GM12878 (cell line): ENCODE measurements at regions not wholly inside any gene's neighbourhood (a gene's known extent, or its start where the extent isn't known, plus 50 kb on each side); places are given as distances from the start of the nearest gene placed in this dataset.

Experiments used
- ASH2L ChIP-seq: fragments of 300-600, 200-600 bp; sonication (generic); IDR thresholded peaks from 2 replicates; pipeline ENCODE4 v1.6.1; 2017; ENCODE audit warnings: low read depth, mild to moderate bottlenecking, borderline replicate concordance
- ATF7 ChIP-seq: fragments of 450-650 bp; IDR thresholded peaks from 2 replicates; pipeline ENCODE4 v1.6.1; 2016; ENCODE audit warnings: low read depth, mild to moderate bottlenecking
- BACH1 ChIP-seq: fragments of 450-650 bp; IDR thresholded peaks from 2 replicates; pipeline ENCODE4 v1.6.1; 2017; ENCODE audit warnings: mild to moderate bottlenecking, borderline replicate concordance
- BHLHE40 ChIP-seq, 2 experiments: fragments of 450-650 bp in 1 of 2; IDR thresholded peaks; 2 replicates each; pipeline ENCODE4 v1.6.1; 2011 to 2017; ENCODE audit warnings: low read depth in 2 of 2, borderline replicate concordance in 1 of 2, improper control_type of control experiment in 1 of 2, low read length in 1 of 2, mild to moderate bottlenecking in 1 of 2
- BMI1 ChIP-seq: fragments of 450-650 bp; IDR thresholded peaks from 2 replicates; pipeline ENCODE4 v1.6.1; 2016; ENCODE audit warnings: mild to moderate bottlenecking, moderate library complexity, borderline replicate concordance
- CBFB ChIP-seq: IDR thresholded peaks from 2 replicates; pipeline ENCODE4 v1.6.1; 2016; ENCODE audit warnings: antibody characterized with exemption, low read depth
- CBX5 ChIP-seq: sonication (generic); IDR thresholded peaks from 2 replicates; pipeline ENCODE4 v1.6.1; 2016; ENCODE audit warnings: low read depth, moderate library complexity, mild to moderate bottlenecking, inconsistent platforms
- CREM ChIP-seq: IDR thresholded peaks from 2 replicates; pipeline ENCODE4 v1.6.1; 2014; ENCODE audit warnings: antibody characterized with exemption, low read depth
- ETV6 ChIP-seq, 2 experiments: fragments of 450-650 bp in 1 of 2; IDR thresholded peaks in 1 of 2; conservative IDR thresholded peaks in 1 of 2; 2 replicates each; pipeline ENCODE4 v1.6.1; 2014; ENCODE audit warnings: antibody characterized with exemption in 1 of 2, borderline replicate concordance in 1 of 2, low read depth in 1 of 2, mild to moderate bottlenecking in 1 of 2, moderate library complexity in 1 of 2
- IKZF2 ChIP-seq, 2 experiments: fragments of 450-650 bp; IDR thresholded peaks; 2 replicates each; pipeline ENCODE4 v1.6.1; 2017; ENCODE audit warnings: mild to moderate bottlenecking in 2 of 2, moderate library complexity in 2 of 2
- IRF4 ChIP-seq: IDR thresholded peaks from 2 replicates; pipeline ENCODE4 v1.6.1; 2011; ENCODE audit warnings: low read depth, low read length
- JUND ChIP-seq: IDR thresholded peaks from 2 replicates; pipeline ENCODE4 v1.6.1; 2012; ENCODE audit warnings: low read depth, mild to moderate bottlenecking, low read length, improper control_type of control experiment, moderate library complexity
- MTA2 ChIP-seq: fragments of 450-650 bp; IDR thresholded peaks from 2 replicates; pipeline ENCODE4 v1.6.1; 2016; ENCODE audit warnings: low read depth, mild to moderate bottlenecking, moderate library complexity
- PAX5 ChIP-seq: IDR thresholded peaks from 2 replicates; pipeline ENCODE4 v1.6.1; 2011; ENCODE audit warnings: low read depth, low read length, borderline replicate concordance
- PAX8 ChIP-seq: fragments of 450-650 bp; IDR thresholded peaks from 2 replicates; pipeline ENCODE4 v1.6.1; 2017; ENCODE audit warnings: mild to moderate bottlenecking, moderate library complexity
- POLR2A ChIP-seq: IDR thresholded peaks from 2 replicates; pipeline ENCODE4 v1.6.1; 2011; ENCODE audit warnings: low read depth, mild to moderate bottlenecking, low read length
- RBBP5 ChIP-seq: fragments of 200-600 bp; sonication (generic); conservative IDR thresholded peaks from 2 replicates; pipeline ENCODE4 v1.6.1; 2016
- RUNX3 ChIP-seq: IDR thresholded peaks from 2 replicates; pipeline ENCODE4 v1.6.1; 2012; ENCODE audit warnings: low read length, inconsistent platforms
- SIX5 ChIP-seq: IDR thresholded peaks from 2 replicates; pipeline ENCODE4 v1.6.1; 2011; ENCODE audit warnings: mild to moderate bottlenecking, low read depth, low read length, moderate library complexity; ENCODE audit not compliant: severe bottlenecking
- TCF12 ChIP-seq: IDR thresholded peaks from 2 replicates; pipeline ENCODE4 v1.6.1; 2011; ENCODE audit warnings: low read depth, mild to moderate bottlenecking, low read length
- YY1 ChIP-seq: IDR thresholded peaks from 2 replicates; pipeline ENCODE4 v1.6.1; 2011; ENCODE audit warnings: low read depth, mild to moderate bottlenecking, low read length
- TF ChIP-seq, protein P1 (sequence below): fragments of 450-650 bp; IDR thresholded peaks from 2 replicates; pipeline ENCODE4 v1.6.1; 2017; ENCODE audit warnings: borderline replicate concordance
- TF ChIP-seq, protein P2 (sequence below): fragments of 450-650 bp; formaldehyde crosslinking; IDR thresholded peaks from 2 replicates; pipeline ENCODE4 v1.5.0; 2022; ENCODE audit warnings: mild to moderate bottlenecking, missing genetic modification characterization
- TF ChIP-seq, protein P3 (sequence below): IDR thresholded peaks from 2 replicates; pipeline ENCODE4 v1.6.1; 2011; ENCODE audit warnings: low read depth, mild to moderate bottlenecking, low read length, moderate library complexity, borderline replicate concordance; ENCODE audit errors: extremely low read depth
- TF ChIP-seq, protein P4 (sequence below): fragments of 150-350 bp; IDR thresholded peaks from 2 replicates; pipeline ENCODE4 v1.6.1; 2014; ENCODE audit warnings: mild to moderate bottlenecking, low read depth, low read length
- TF ChIP-seq, protein P5 (sequence below): fragments of 450-650 bp; IDR thresholded peaks from 2 replicates; pipeline ENCODE4 v1.6.1; 2016; ENCODE audit warnings: mild to moderate bottlenecking

DNA sequence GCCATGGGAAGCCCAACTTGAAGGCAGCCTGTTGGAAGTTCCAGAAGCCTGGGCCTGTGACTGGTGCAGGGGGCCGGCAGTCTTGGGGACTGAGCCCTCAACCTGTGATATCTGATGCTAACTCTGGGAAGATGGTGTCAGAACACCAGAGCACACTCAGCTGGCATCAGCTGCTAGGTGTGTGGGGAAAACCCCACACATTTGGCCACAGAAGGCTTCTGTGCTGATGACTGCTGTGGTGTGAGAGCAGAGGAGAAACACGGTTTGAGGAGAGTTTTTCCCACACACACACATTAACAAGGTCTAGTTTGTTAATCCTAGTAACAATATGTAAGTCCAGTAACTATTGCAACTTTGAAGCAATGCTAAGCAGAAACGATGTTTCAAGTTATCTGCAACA, 78.0 kb downstream of the PSMB1 start (continued):
- TF ChIP-seq, protein P1, sequence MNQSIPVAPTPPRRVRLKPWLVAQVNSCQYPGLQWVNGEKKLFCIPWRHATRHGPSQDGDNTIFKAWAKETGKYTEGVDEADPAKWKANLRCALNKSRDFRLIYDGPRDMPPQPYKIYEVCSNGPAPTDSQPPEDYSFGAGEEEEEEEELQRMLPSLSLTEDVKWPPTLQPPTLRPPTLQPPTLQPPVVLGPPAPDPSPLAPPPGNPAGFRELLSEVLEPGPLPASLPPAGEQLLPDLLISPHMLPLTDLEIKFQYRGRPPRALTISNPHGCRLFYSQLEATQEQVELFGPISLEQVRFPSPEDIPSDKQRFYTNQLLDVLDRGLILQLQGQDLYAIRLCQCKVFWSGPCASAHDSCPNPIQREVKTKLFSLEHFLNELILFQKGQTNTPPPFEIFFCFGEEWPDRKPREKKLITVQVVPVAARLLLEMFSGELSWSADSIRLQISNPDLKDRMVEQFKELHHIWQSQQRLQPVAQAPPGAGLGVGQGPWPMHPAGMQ = no peak
- TF ChIP-seq BMI1 = no peak
- TF ChIP-seq CREM = no peak
- TF ChIP-seq, protein P2, sequence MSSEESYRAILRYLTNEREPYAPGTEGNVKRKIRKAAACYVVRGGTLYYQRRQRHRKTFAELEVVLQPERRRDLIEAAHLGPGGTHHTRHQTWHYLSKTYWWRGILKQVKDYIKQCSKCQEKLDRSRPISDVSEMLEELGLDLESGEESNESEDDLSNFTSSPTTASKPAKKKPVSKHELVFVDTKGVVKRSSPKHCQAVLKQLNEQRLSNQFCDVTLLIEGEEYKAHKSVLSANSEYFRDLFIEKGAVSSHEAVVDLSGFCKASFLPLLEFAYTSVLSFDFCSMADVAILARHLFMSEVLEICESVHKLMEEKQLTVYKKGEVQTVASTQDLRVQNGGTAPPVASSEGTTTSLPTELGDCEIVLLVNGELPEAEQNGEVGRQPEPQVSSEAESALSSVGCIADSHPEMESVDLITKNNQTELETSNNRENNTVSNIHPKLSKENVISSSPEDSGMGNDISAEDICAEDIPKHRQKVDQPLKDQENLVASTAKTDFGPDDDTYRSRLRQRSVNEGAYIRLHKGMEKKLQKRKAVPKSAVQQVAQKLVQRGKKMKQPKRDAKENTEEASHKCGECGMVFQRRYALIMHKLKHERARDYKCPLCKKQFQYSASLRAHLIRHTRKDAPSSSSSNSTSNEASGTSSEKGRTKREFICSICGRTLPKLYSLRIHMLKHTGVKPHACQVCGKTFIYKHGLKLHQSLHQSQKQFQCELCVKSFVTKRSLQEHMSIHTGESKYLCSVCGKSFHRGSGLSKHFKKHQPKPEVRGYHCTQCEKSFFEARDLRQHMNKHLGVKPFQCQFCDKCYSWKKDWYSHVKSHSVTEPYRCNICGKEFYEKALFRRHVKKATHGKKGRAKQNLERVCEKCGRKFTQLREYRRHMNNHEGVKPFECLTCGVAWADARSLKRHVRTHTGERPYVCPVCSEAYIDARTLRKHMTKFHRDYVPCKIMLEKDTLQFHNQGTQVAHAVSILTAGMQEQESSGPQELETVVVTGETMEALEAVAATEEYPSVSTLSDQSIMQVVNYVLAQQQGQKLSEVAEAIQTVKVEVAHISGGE (CRISPR knock-in tag) = no peak
- no peak for TF ChIP-seq SIX5
- TF ChIP-seq IRF4 = no peak
- no peak for TF ChIP-seq CBX5
- TF ChIP-seq TCF12 = peak; percentile 73; the same call in 1 of the 2 replicates
- TF ChIP-seq RUNX3 = peak; percentile 30; the same call in 1 of the 2 replicates
- no peak for TF ChIP-seq POLR2A
- peak; percentile 34; the same call in 1 of the 2 replicates for TF ChIP-seq MTA2
- TF ChIP-seq ASH2L = no peak
- TF ChIP-seq JUND = no peak
- no peak for TF ChIP-seq PAX5
- TF ChIP-seq PAX8 = no peak
- no peak for TF ChIP-seq CBFB
- no peak; the same call in 1 of the 2 replicates for TF ChIP-seq BACH1
- TF ChIP-seq ATF7 = 0 out of 2 replicates have a peak, but pooled peaks have one; percentile 11
- TF ChIP-seq, protein P3, sequence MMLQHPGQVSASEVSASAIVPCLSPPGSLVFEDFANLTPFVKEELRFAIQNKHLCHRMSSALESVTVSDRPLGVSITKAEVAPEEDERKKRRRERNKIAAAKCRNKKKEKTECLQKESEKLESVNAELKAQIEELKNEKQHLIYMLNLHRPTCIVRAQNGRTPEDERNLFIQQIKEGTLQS = no peak
- peak; percentile 31 to 62; a peak in 2 of 4 replicates for TF ChIP-seq IKZF2 (IDR thresholded peaks at IDR 0.05)
- TF ChIP-seq, protein P4, sequence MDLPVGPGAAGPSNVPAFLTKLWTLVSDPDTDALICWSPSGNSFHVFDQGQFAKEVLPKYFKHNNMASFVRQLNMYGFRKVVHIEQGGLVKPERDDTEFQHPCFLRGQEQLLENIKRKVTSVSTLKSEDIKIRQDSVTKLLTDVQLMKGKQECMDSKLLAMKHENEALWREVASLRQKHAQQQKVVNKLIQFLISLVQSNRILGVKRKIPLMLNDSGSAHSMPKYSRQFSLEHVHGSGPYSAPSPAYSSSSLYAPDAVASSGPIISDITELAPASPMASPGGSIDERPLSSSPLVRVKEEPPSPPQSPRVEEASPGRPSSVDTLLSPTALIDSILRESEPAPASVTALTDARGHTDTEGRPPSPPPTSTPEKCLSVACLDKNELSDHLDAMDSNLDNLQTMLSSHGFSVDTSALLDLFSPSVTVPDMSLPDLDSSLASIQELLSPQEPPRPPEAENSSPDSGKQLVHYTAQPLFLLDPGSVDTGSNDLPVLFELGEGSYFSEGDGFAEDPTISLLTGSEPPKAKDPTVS = no peak
- TF ChIP-seq RBBP5 = no peak
- TF ChIP-seq, protein P5, sequence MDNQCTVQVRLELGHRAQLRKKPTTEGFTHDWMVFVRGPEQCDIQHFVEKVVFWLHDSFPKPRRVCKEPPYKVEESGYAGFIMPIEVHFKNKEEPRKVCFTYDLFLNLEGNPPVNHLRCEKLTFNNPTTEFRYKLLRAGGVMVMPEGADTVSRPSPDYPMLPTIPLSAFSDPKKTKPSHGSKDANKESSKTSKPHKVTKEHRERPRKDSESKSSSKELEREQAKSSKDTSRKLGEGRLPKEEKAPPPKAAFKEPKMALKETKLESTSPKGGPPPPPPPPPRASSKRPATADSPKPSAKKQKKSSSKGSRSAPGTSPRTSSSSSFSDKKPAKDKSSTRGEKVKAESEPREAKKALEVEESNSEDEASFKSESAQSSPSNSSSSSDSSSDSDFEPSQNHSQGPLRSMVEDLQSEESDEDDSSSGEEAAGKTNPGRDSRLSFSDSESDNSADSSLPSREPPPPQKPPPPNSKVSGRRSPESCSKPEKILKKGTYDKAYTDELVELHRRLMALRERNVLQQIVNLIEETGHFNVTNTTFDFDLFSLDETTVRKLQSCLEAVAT = peak; percentile 49; the same call in 1 of the 2 replicates
- no peak for TF ChIP-seq YY1
- no peak for TF ChIP-seq ETV6 (conservative IDR thresholded peaks at IDR 0.05 in 1 of 2, IDR thresholded peaks at IDR 0.05 in 1 of 2; ENCODE audit: borderline replicate concordance in 1 of 2, low read depth in 1 of 2)
- TF ChIP-seq BHLHE40 (IDR thresholded peaks at IDR 0.05; ENCODE audit: borderline replicate concordance in 1 of 2, low read depth in 2 of 2, low read length in 1 of 2) = peak in 1 of 2 experiments; percentile 62; a peak in 1 of 4 replicates
